ENCODE measurements at regions not wholly inside any gene's neighbourhood (a gene's known extent, or its start where the extent isn't known, plus 50 kb on each side); places are given as distances from the start of the nearest gene placed in this dataset.

- Histone ChIP-seq H3K4me1 (ENCODE audit: insufficient read depth, low read length) (no peaks in the 10 kb centered on the region), H3K27me3 (ENCODE audit: control insufficient read depth in 1 of 2, insufficient read depth in 2 of 2, low read length in 2 of 2) (peaks cover 5 to 40% of the 10 kb centered on the region in 2 experiments; a peak in 4 of 5 replicates), H3K79me2 (ENCODE audit: insufficient read depth, low read length) (no peaks in the 10 kb centered on the region), H3K4me2 (ENCODE audit: low read depth, low read length) (no peak overlapping the region), H3K4me3 (replicated peaks in 1 of 3; ENCODE audit: insufficient read depth in 1 of 3, low read depth in 2 of 3, low read length in 3 of 3) (no peak overlapping the region), H2AFZ (ENCODE audit: low read length) (no peak overlapping the region), H4K20me1 (ENCODE audit: insufficient read depth, low read length) (no peaks in the 10 kb centered on the region), H3K9me3 (ENCODE audit: low read length) (no peaks in the 10 kb centered on the region), H3K36me3 (replicated peaks in 1 of 2; ENCODE audit: control insufficient read depth in 1 of 2, insufficient read depth in 2 of 2, low read length in 2 of 2) (no peaks in the 10 kb centered on the region), H3K9ac (ENCODE audit: insufficient read depth, low read depth, low read length) (no peak overlapping the region), H3K27ac (ENCODE audit: extremely low read length, insufficient read depth, low read length) (no peak overlapping the region)
- DNase-seq (ENCODE audit: low spot score) (no peak), ATAC-seq (no peak), FAIRE-seq (no peak)
- TF ChIP-seq HOXA9 (CRISPR knock-in tag; IDR thresholded peaks at IDR 0.05; ENCODE audit: borderline replicate concordance) (no peak), KLF11 (CRISPR knock-in tag; IDR thresholded peaks at IDR 0.05) (no peak), ZNF24 (IDR thresholded peaks at IDR 0.05) (no peak), ZFP41 (CRISPR knock-in tag; IDR thresholded peaks at IDR 0.05; ENCODE audit: borderline replicate concordance) (no peak), ZHX1 (CRISPR knock-in tag; IDR thresholded peaks at IDR 0.05; ENCODE audit: low read depth) (no peak), CEBPB (IDR thresholded peaks at IDR 0.05; ENCODE audit: borderline replicate concordance, low read depth, low read length) (no peak), MZF1 (CRISPR knock-in tag; IDR thresholded peaks at IDR 0.05; ENCODE audit: borderline replicate concordance) (no peak), ZNF292 (CRISPR knock-in tag; IDR thresholded peaks at IDR 0.05; ENCODE audit: borderline replicate concordance, low read depth) (no peak), NR2F1 (CRISPR knock-in tag; IDR thresholded peaks at IDR 0.05) (no peak), SKI (IDR thresholded peaks at IDR 0.05; ENCODE audit: partially characterized antibody) (no peak), ZNF746 (CRISPR knock-in tag; IDR thresholded peaks at IDR 0.05) (no peak), ARHGAP35 (CRISPR knock-in tag; IDR thresholded peaks at IDR 0.05; ENCODE audit: borderline replicate concordance) (no peak), BRCA1 (CRISPR knock-in tag; IDR thresholded peaks at IDR 0.05) (no peak), ARNT2 (CRISPR knock-in tag; IDR thresholded peaks at IDR 0.05; ENCODE audit: low read depth) (no peak), FLYWCH1 (CRISPR knock-in tag; IDR thresholded peaks at IDR 0.05) (no peak)
- TF ChIP-seq, protein P1, sequence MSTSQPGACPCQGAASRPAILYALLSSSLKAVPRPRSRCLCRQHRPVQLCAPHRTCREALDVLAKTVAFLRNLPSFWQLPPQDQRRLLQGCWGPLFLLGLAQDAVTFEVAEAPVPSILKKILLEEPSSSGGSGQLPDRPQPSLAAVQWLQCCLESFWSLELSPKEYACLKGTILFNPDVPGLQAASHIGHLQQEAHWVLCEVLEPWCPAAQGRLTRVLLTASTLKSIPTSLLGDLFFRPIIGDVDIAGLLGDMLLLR (CRISPR knock-in tag; IDR thresholded peaks at IDR 0.05): no peak
- TF ChIP-seq, protein P2, sequence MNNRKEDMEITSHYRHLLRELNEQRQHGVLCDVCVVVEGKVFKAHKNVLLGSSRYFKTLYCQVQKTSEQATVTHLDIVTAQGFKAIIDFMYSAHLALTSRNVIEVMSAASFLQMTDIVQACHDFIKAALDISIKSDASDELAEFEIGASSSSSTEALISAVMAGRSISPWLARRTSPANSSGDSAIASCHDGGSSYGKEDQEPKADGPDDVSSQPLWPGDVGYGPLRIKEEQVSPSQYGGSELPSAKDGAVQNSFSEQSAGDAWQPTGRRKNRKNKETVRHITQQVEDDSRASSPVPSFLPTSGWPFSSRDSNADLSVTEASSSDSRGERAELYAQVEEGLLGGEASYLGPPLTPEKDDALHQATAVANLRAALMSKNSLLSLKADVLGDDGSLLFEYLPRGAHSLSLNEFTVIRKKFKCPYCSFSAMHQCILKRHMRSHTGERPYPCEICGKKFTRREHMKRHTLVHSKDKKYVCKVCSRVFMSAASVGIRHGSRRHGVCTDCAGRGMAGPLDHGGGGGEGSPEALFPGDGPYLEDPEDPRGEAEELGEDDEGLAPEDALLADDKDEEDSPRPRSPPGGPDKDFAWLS (CRISPR knock-in tag; IDR thresholded peaks at IDR 0.05; ENCODE audit: borderline replicate concordance): no peak
- ChIA-PET CTCF (ENCODE audit: low intra/inter-chr PET ratio, low total read pairs) (no interaction called here), POLR2A (no interaction called here)
- intact Hi-C loops (cut with micrococcal nuclease; ENCODE audit: unreplicated experiment) (loop anchor here (2.0 kb wide), 1 partner anchor 379 kb away; no protein-coding TSS in a partner anchor), in situ Hi-C loops (cut with HindIII; ENCODE audit: extremely low pct_ligation_motif_present, low pct_unique_long_range_greater_than_20kb) (no loop called here)
- 2% methylated on average over 2 of the region's 2 CpGs for whole genome bisulfite sequencing (ENCODE audit: low lambda C conversion rate)
- BruUV-seq (replicated peaks): no TSS peak
These were observed 65.2 kb upstream of the PDE10A start for GRCh38 chr6:165728216-165728615.
